K562 (cell line): ENCODE measurements at regions not wholly inside any gene's neighbourhood (a gene's known extent, or its start where the extent isn't known, plus 50 kb on each side); places are given as distances from the start of the nearest gene placed in this dataset.

Experiments used
- ATAC-seq: fragments of 200-7000 bp; cut with Tn5 transposase; 3 replicates; pipeline ENCODE4 v1.9.1; 2020; ENCODE audit warnings: moderate library complexity
- BruUV-seq: library from RNA; stranded (reverse); fragments of 400-500 nt; replicated peaks from 2 replicates; lab custom pipeline; 2021; lab: Mats Ljungman, UMichigan
- CTCF ChIA-PET: fragments of 300-600 bp; formaldehyde crosslinking; extraction: SDS; loops from one replicate; lab custom pipeline; 2021; ENCODE audit warnings: low intra/inter-chr PET ratio; lab: Yijun Ruan, JAX
- POLR2A ChIA-PET: fragments of 300-600, 350-650 bp; sonication (Branson Sonifier 250); formaldehyde crosslinking; extraction: SDS; loops from one replicate; lab custom pipeline; 2021; ENCODE audit warnings: antibody characterized with exemption, inconsistent platforms; lab: Yijun Ruan, JAX
- DNase-seq, 4 experiments: peaks; one replicate each; pipeline versions ENCODE4 v3.0.0 to v3.0.0-alpha.2; 2011 to 2018; ENCODE audit warnings: low spot score in 3 of 4, mixed read lengths in 3 of 4; ENCODE audit errors: extremely low read depth in 1 of 4
- FAIRE-seq: peaks from 2 replicates; lab custom pipeline; 2011; peaks lifted over from hg19 to GRCh38; lab: Jason Lieb, UNC
- H2AFZ ChIP-seq: 2 replicates; pipeline ENCODE4 v1.6.0; 2011; ENCODE audit warnings: low read depth, low read length, control low read depth, inconsistent platforms
- H3K27ac ChIP-seq: fragments of 200-600 bp; 3 replicates; pipeline ENCODE4 v1.8.0; 2011; ENCODE audit warnings: low read depth, mild to moderate bottlenecking, control low read depth, inconsistent platforms, low read length, moderate library complexity, mixed read lengths; ENCODE audit errors: extremely low read depth
- H3K27me3 ChIP-seq, 2 experiments: fragments of 300-600 bp in 1 of 2; 2 replicates in 1 of 2; 3 replicates in 1 of 2; pipeline versions ENCODE4 v1.6.0 to v1.8.0; 2011; ENCODE audit warnings: inconsistent platforms in 2 of 2, low read length in 2 of 2, mild to moderate bottlenecking in 1 of 2, mixed read lengths in 1 of 2, moderate library complexity in 1 of 2; ENCODE audit not compliant: control insufficient read depth in 2 of 2, insufficient read depth in 2 of 2
- H3K36me3 ChIP-seq: fragments of 300-600 bp; 3 replicates; pipeline ENCODE4 v1.8.0; 2011; ENCODE audit warnings: mild to moderate bottlenecking, low read length, inconsistent platforms; ENCODE audit not compliant: control insufficient read depth, insufficient read depth
- H3K4me1 ChIP-seq, 2 experiments: fragments of 200-600 bp in 1 of 2; replicated peaks in 1 of 2; 2 replicates in 1 of 2; 3 replicates in 1 of 2; pipeline versions ENCODE4 v1.5.1 to v1.8.0; 2011; ENCODE audit warnings: inconsistent platforms in 2 of 2, low read length in 2 of 2, mild to moderate bottlenecking in 1 of 2, mixed read lengths in 1 of 2, moderate library complexity in 1 of 2; ENCODE audit not compliant: control insufficient read depth in 2 of 2, insufficient read depth in 2 of 2
- H3K4me2 ChIP-seq: 2 replicates; pipeline ENCODE4 v1.6.1; 2011; ENCODE audit warnings: low read length, control low read depth, inconsistent platforms, mixed read lengths; ENCODE audit not compliant: insufficient read depth
- H3K4me3 ChIP-seq: fragments of 200-600 bp; sonication (generic), shearing (Covaris generic); 2 replicates; pipeline ENCODE4 v1.5.1; 2016; ENCODE audit warnings: control low read depth, inconsistent platforms
- H3K79me2 ChIP-seq: fragments of 200-600 bp; 3 replicates; pipeline ENCODE4 v1.8.0; 2011; ENCODE audit warnings: low read length, inconsistent platforms; ENCODE audit not compliant: control insufficient read depth, insufficient read depth
- H3K9ac ChIP-seq, 2 experiments: 2 replicates each; pipeline versions ENCODE4 v1.6.0 to v1.6.1; 2011; ENCODE audit warnings: low read depth in 2 of 2, low read length in 2 of 2, control low read depth in 1 of 2, inconsistent platforms in 1 of 2, mild to moderate bottlenecking in 1 of 2, mixed read lengths in 1 of 2; ENCODE audit not compliant: insufficient read depth in 1 of 2
- H3K9me1 ChIP-seq: one replicate; pipeline ENCODE4 v1.6.0; 2011; ENCODE audit warnings: inconsistent platforms, mild to moderate bottlenecking, low read length, moderate library complexity; ENCODE audit not compliant: control insufficient read depth, insufficient read depth
- H3K9me3 ChIP-seq: replicated peaks from 2 replicates; pipeline ENCODE4 v1.5.1; 2011; ENCODE audit warnings: low read depth, low read length, inconsistent platforms; ENCODE audit not compliant: control insufficient read depth, insufficient read depth
- H4K20me1 ChIP-seq: replicated peaks from 2 replicates; pipeline ENCODE4 v1.6.1; 2011; ENCODE audit warnings: low read length, inconsistent platforms, mixed read lengths; ENCODE audit not compliant: control insufficient read depth, insufficient read depth
- CTCF ChIP-seq, 3 experiments: IDR thresholded peaks in 2 of 3; conservative IDR thresholded peaks in 1 of 3; 2 replicates each; pipeline ENCODE4 v1.5.1; 2011 to 2012; ENCODE audit warnings: low read length in 3 of 3, mild to moderate bottlenecking in 3 of 3, control low read depth in 2 of 3, improper control_type of control experiment in 1 of 3, inconsistent platforms in 1 of 3, low read depth in 1 of 3, mixed read lengths in 1 of 3, moderate library complexity in 1 of 3; ENCODE audit not compliant: insufficient read depth in 2 of 3
- GTF2A2 ChIP-seq: IDR thresholded peaks from 2 replicates; pipeline ENCODE4 v1.6.1; 2016; ENCODE audit warnings: mild to moderate bottlenecking, missing genetic modification characterization, missing compliant biosample characterization
- HOXB6 ChIP-seq: fragments of 250-450 bp; sonication (Bioruptor Pico); IDR thresholded peaks from 2 replicates; pipeline ENCODE4 v1.5.1; 2022; ENCODE audit warnings: mild to moderate bottlenecking, borderline replicate concordance
- MBD1 ChIP-seq: fragments of 250-450 bp; sonication (Bioruptor Pico); IDR thresholded peaks from 2 replicates; pipeline ENCODE4 v1.8.0; 2022; ENCODE audit warnings: inconsistent platforms
- ZNF143 ChIP-seq: sonication (generic); formaldehyde crosslinking; IDR thresholded peaks from 2 replicates; pipeline ENCODE4 v1.9.0; 2022; ENCODE audit warnings: mild to moderate bottlenecking, missing genetic modification reagents
- WGBS: fragments of 100-300 bp; shearing (Covaris generic); methylation state at CpG from one replicate; pipeline ENCODE4 v1.1.6; 2016; ENCODE audit warnings: low coverage, mixed read lengths; ENCODE audit not compliant: insufficient coverage; ENCODE audit errors: missing lambda C conversion rate; 5-methylcytosine and 5-hydroxymethylcytosine counted together
- in situ Hi-C: fragments of 300-500 bp; cut with MboI; formaldehyde crosslinking; loops from 4 replicates; pipeline ENCODE4 v1.15.0; 2018; ENCODE audit warnings: inconsistent platforms, mixed read lengths
- intact Hi-C: fragments of 100-400 bp; cut with micrococcal nuclease; formaldehyde crosslinking; loops from 2 replicates; pipeline ENCODE4 v1.14.2; 2022

GRCh38 chr6:151690303-151690702 lies 117.2 kb upstream of the ESR1 start:
- Histone ChIP-seq H3K27me3 (peaks cover 0 to 8% of the 10 kb centered on the region in 2 experiments; a peak in 1 of 5 replicates), H3K9me1 (no peaks in the 10 kb centered on the region), H2AFZ (no peak overlapping the region), H3K79me2 (no peaks in the 10 kb centered on the region), H3K27ac (no peak overlapping the region), H3K36me3 (no peaks in the 10 kb centered on the region), H3K9ac (no peak overlapping the region), H4K20me1 (no peaks in the 10 kb centered on the region), H3K4me2 (no peak overlapping the region), H3K9me3 (no peaks in the 10 kb centered on the region), H3K4me3 (no peak overlapping the region), H3K4me1 (no peaks in the 10 kb centered on the region)
- DNase-seq = no peak
- ChIA-PET POLR2A (interaction anchor here (0.5 kb wide), 1 partner anchor 25 kb away, joined by 3 read pairs; no protein-coding TSS in a partner anchor), CTCF (no interaction called here)
- intact Hi-C loops = no loop called here
- ATAC-seq = no peak
- 0% methylated on average over 4 of the region's 4 CpGs for WGBS
- TF ChIP-seq GTF2A2 (tag) = no peak
- TF ChIP-seq ZNF143 (CRISPR knock-in tag) = no peak
- TF ChIP-seq MBD1 (CRISPR knock-in tag) = no peak
- TF ChIP-seq CTCF (IDR thresholded peaks at IDR 0.05 in 2 of 3, conservative IDR thresholded peaks at IDR 0.05 in 1 of 3; ENCODE audit: insufficient read depth in 2 of 3, low read depth in 1 of 3, low read length in 3 of 3) = peak in 1 of 3 experiments; percentile 16; a peak in 1 of 6 replicates
- TF ChIP-seq HOXB6 (CRISPR knock-in tag) = no peak
- no TSS peak for BruUV-seq
- no peak for FAIRE-seq
- in situ Hi-C loops = no loop called here
